Stomach (tissue), 4 donors: ENCODE measurements at regions not wholly inside any gene's neighbourhood (a gene's known extent, or its start where the extent isn't known, plus 50 kb on each side); places are given as distances from the start of the nearest gene placed in this dataset.

Source experiments
- POLR2A ChIP-seq, 4 donors: fragments of 450-650 bp; IDR thresholded peaks; one replicate each; pipeline ENCODE4 v1.6.1; 2016; ENCODE audit warnings: antibody characterized with exemption in 4 of 4, control low read depth in 2 of 4, mild to moderate bottlenecking in 1 of 4, moderate library complexity in 1 of 4
- POLR2AphosphoS5 ChIP-seq, 3 donors: sonication (generic); formaldehyde crosslinking; IDR thresholded peaks; one replicate each; pipeline ENCODE4 v1.6.1; 2016; ENCODE audit warnings: antibody characterized with exemption in 3 of 3
- TF ChIP-seq, protein P1 (sequence below), 7 experiments: fragments of 450-650 bp in 4 of 7; fragments of 200-600 bp in 3 of 7; sonication (generic) in 3 of 7; IDR thresholded peaks; one replicate each; pipeline ENCODE4 v1.5.1; 2016 to 2019; ENCODE audit warnings: antibody characterized with exemption in 7 of 7, control low read depth in 2 of 7, mild to moderate bottlenecking in 1 of 7

DNA sequence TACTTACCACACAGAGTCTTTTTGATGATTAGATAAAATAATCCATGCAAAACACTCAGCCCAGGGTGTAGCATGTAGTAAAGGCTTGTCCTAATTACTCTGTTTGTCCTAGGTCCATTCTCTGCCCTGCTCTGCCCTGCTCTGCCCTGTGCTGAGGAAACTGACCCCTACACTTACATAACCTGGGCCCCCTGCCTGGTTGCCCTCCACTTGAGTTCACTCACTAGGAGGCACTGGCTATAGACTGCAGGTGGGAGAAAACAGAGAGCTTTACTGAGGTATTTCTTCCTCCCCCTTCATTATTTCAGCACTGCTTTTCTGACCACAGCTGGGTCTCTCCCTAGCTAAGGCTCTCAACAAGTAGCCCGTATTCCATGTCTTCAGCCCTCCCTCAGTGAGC lies 70.9 kb upstream of the TBX18 start:
- TF ChIP-seq POLR2AphosphoS5 (IDR thresholded peaks at IDR 0.05), result no peak
- TF ChIP-seq, protein P1, sequence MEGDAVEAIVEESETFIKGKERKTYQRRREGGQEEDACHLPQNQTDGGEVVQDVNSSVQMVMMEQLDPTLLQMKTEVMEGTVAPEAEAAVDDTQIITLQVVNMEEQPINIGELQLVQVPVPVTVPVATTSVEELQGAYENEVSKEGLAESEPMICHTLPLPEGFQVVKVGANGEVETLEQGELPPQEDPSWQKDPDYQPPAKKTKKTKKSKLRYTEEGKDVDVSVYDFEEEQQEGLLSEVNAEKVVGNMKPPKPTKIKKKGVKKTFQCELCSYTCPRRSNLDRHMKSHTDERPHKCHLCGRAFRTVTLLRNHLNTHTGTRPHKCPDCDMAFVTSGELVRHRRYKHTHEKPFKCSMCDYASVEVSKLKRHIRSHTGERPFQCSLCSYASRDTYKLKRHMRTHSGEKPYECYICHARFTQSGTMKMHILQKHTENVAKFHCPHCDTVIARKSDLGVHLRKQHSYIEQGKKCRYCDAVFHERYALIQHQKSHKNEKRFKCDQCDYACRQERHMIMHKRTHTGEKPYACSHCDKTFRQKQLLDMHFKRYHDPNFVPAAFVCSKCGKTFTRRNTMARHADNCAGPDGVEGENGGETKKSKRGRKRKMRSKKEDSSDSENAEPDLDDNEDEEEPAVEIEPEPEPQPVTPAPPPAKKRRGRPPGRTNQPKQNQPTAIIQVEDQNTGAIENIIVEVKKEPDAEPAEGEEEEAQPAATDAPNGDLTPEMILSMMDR (IDR thresholded peaks at IDR 0.05), result no peak
- no peak for TF ChIP-seq POLR2A (IDR thresholded peaks at IDR 0.05)
